ENCODE measurements at regions not wholly inside any gene's neighbourhood (a gene's known extent, or its start where the extent isn't known, plus 50 kb on each side); places are given as distances from the start of the nearest gene placed in this dataset.

DNA sequence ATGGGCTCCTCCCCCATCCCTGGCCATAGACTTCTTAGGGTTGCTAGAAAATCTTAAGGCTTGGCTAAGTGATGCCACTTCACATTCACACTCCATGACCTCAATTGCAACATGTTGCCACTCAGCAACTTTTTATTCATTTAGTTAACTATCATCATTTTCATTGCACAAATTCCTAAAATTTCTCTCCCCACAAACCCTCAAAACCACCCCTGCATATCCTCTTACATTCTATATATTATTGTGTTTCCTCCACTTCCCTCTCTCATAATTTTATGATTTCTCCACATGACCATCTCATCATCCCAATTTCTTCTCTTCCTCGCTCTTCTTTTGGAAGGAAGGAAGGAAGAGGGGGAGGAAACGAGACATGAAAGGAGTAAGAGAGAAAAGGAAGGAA, 436.0 kb downstream of the HACE1 start:
- no peak for TF ChIP-seq POLR2A (IDR thresholded peaks at IDR 0.05; ENCODE audit: low read length)
- no peak for TF ChIP-seq GATA1 (IDR thresholded peaks at IDR 0.05; ENCODE audit: low read depth, low read length)
